ENCODE measurements at regions not wholly inside any gene's neighbourhood (a gene's known extent, or its start where the extent isn't known, plus 50 kb on each side); places are given as distances from the start of the nearest gene placed in this dataset.

DNA sequence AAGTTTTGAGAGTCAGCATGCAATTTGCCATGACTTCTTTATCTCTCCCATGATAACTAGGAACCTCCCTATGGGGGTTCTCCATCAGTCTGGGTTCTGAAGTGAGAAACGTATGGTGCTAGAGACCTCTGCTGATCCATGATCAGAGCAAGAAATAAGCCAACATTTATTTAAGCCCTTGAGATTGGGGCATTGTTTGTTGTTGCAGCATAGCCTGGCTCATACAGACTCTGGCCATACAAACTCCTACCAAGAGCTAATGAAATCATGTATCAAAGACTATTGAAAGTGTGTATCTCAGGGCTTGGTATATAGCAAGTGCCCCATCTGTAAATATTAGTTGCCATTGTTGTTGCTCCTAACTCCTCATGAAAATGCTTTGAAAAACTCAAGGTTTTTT lies 233.9 kb downstream of the MAF start:
- Histone ChIP-seq H3K36me3 (ENCODE audit: control insufficient read depth in 2 of 2, insufficient read depth in 1 of 2, low read length in 2 of 2) (no peaks in the 10 kb centered on the region), H3K9me3 (ENCODE audit: control insufficient read depth, insufficient read depth, low read depth, low read length) (no peaks in the 10 kb centered on the region), H3K4me1 (ENCODE audit: control insufficient read depth, insufficient read depth, low read length) (no peaks in the 10 kb centered on the region), H3K4me3 (ENCODE audit: low read depth, low read length) (no peak overlapping the region), H3K27ac (ENCODE audit: extremely low read depth, low read depth, low read length) (no peak overlapping the region)
- CTCF ChIA-PET, result no interaction called here
- POLR2A ChIA-PET, result no interaction called here
- no peak for TF ChIP-seq ZNF366 (tag by site-specific recombination; conservative IDR thresholded peaks at IDR 0.05)
- TF ChIP-seq, protein P1, sequence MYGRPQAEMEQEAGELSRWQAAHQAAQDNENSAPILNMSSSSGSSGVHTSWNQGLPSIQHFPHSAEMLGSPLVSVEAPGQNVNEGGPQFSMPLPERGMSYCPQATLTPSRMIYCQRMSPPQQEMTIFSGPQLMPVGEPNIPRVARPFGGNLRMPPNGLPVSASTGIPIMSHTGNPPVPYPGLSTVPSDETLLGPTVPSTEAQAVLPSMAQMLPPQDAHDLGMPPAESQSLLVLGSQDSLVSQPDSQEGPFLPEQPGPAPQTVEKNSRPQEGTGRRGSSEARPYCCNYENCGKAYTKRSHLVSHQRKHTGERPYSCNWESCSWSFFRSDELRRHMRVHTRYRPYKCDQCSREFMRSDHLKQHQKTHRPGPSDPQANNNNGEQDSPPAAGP (tag by site-specific recombination; IDR thresholded peaks at IDR 0.05), result no peak
- TF ChIP-seq, protein P2, sequence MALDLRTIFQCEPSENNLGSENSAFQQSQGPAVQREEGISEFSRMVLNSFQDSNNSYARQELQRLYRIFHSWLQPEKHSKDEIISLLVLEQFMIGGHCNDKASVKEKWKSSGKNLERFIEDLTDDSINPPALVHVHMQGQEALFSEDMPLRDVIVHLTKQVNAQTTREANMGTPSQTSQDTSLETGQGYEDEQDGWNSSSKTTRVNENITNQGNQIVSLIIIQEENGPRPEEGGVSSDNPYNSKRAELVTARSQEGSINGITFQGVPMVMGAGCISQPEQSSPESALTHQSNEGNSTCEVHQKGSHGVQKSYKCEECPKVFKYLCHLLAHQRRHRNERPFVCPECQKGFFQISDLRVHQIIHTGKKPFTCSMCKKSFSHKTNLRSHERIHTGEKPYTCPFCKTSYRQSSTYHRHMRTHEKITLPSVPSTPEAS (tag by site-specific recombination; IDR thresholded peaks at IDR 0.05), result no peak
- no peak for TF ChIP-seq ZNF610 (tag by site-specific recombination; IDR thresholded peaks at IDR 0.05; ENCODE audit: borderline replicate concordance)
- TF ChIP-seq, protein P3, sequence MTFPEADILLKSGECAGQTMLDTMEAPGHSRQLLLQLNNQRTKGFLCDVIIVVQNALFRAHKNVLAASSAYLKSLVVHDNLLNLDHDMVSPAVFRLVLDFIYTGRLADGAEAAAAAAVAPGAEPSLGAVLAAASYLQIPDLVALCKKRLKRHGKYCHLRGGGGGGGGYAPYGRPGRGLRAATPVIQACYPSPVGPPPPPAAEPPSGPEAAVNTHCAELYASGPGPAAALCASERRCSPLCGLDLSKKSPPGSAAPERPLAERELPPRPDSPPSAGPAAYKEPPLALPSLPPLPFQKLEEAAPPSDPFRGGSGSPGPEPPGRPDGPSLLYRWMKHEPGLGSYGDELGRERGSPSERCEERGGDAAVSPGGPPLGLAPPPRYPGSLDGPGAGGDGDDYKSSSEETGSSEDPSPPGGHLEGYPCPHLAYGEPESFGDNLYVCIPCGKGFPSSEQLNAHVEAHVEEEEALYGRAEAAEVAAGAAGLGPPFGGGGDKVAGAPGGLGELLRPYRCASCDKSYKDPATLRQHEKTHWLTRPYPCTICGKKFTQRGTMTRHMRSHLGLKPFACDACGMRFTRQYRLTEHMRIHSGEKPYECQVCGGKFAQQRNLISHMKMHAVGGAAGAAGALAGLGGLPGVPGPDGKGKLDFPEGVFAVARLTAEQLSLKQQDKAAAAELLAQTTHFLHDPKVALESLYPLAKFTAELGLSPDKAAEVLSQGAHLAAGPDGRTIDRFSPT (tag by site-specific recombination; IDR thresholded peaks at IDR 0.05), result no peak
- TF ChIP-seq, protein P4, sequence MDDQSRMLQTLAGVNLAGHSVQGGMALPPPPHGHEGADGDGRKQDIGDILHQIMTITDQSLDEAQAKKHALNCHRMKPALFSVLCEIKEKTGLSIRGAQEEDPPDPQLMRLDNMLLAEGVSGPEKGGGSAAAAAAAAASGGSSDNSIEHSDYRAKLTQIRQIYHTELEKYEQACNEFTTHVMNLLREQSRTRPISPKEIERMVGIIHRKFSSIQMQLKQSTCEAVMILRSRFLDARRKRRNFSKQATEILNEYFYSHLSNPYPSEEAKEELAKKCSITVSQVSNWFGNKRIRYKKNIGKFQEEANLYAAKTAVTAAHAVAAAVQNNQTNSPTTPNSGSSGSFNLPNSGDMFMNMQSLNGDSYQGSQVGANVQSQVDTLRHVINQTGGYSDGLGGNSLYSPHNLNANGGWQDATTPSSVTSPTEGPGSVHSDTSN (CRISPR knock-in tag; IDR thresholded peaks at IDR 0.05), result no peak

DNA sequence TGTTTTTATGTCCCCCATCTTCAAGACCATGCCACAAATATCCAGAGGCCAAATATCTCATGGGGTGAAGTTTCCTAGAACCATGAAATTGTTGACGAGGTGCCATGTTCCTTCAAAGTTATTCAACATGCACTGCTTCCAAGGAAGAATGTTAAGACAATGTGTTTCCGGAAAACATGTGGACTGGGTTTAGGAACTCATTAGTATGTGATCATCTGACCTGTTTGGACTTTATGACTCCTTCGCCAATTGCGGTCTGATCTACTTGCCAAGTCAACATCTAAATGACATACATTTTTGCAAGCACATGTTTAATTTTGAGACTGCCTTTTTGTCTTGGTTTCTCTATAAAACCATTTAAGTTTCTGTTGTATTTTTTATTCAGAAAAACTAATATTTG lies 234.8 kb downstream of the MAF start:
- H3K27ac ChIP-seq (ENCODE audit: extremely low read depth, low read depth, low read length), result no peak overlapping the region
- no peaks in the 10 kb centered on the region for H3K4me1 ChIP-seq (ENCODE audit: control insufficient read depth, insufficient read depth, low read length)
- no peaks in the 10 kb centered on the region for H3K9me3 ChIP-seq (ENCODE audit: control insufficient read depth, insufficient read depth, low read depth, low read length)
- POLR2A ChIA-PET, result no interaction called here
- H3K36me3 ChIP-seq (ENCODE audit: control insufficient read depth in 2 of 2, insufficient read depth in 1 of 2, low read length in 2 of 2), result no peaks in the 10 kb centered on the region
- H3K4me3 ChIP-seq (ENCODE audit: low read depth, low read length), result no peak overlapping the region
- CTCF ChIA-PET, result no interaction called here
- TF ChIP-seq, protein P5, sequence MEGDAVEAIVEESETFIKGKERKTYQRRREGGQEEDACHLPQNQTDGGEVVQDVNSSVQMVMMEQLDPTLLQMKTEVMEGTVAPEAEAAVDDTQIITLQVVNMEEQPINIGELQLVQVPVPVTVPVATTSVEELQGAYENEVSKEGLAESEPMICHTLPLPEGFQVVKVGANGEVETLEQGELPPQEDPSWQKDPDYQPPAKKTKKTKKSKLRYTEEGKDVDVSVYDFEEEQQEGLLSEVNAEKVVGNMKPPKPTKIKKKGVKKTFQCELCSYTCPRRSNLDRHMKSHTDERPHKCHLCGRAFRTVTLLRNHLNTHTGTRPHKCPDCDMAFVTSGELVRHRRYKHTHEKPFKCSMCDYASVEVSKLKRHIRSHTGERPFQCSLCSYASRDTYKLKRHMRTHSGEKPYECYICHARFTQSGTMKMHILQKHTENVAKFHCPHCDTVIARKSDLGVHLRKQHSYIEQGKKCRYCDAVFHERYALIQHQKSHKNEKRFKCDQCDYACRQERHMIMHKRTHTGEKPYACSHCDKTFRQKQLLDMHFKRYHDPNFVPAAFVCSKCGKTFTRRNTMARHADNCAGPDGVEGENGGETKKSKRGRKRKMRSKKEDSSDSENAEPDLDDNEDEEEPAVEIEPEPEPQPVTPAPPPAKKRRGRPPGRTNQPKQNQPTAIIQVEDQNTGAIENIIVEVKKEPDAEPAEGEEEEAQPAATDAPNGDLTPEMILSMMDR (tag by site-specific recombination; IDR thresholded peaks at IDR 0.05), result no peak
- TF ChIP-seq ZNF654 (tag by site-specific recombination; IDR thresholded peaks at IDR 0.05; ENCODE audit: low read depth) (no peak), ZSCAN16 (tag by site-specific recombination; IDR thresholded peaks at IDR 0.05) (no peak), ZNF670 (tag by site-specific recombination; IDR thresholded peaks at IDR 0.05; ENCODE audit: low read depth) (no peak), ZBTB20 (tag by site-specific recombination; IDR thresholded peaks at IDR 0.05) (no peak), ZNF792 (tag by site-specific recombination; IDR thresholded peaks at IDR 0.05) (no peak), BCL11B (tag by site-specific recombination; IDR thresholded peaks at IDR 0.05; ENCODE audit: low read depth) (no peak), ZNF555 (tag by site-specific recombination; conservative IDR thresholded peaks at IDR 0.05) (no peak)
- TF ChIP-seq, protein P6, sequence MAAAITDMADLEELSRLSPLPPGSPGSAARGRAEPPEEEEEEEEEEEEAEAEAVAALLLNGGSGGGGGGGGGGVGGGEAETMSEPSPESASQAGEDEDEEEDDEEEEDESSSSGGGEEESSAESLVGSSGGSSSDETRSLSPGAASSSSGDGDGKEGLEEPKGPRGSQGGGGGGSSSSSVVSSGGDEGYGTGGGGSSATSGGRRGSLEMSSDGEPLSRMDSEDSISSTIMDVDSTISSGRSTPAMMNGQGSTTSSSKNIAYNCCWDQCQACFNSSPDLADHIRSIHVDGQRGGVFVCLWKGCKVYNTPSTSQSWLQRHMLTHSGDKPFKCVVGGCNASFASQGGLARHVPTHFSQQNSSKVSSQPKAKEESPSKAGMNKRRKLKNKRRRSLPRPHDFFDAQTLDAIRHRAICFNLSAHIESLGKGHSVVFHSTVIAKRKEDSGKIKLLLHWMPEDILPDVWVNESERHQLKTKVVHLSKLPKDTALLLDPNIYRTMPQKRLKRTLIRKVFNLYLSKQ (tag by site-specific recombination; IDR thresholded peaks at IDR 0.05; ENCODE audit: borderline replicate concordance), result no peak
- TF ChIP-seq, protein P7, sequence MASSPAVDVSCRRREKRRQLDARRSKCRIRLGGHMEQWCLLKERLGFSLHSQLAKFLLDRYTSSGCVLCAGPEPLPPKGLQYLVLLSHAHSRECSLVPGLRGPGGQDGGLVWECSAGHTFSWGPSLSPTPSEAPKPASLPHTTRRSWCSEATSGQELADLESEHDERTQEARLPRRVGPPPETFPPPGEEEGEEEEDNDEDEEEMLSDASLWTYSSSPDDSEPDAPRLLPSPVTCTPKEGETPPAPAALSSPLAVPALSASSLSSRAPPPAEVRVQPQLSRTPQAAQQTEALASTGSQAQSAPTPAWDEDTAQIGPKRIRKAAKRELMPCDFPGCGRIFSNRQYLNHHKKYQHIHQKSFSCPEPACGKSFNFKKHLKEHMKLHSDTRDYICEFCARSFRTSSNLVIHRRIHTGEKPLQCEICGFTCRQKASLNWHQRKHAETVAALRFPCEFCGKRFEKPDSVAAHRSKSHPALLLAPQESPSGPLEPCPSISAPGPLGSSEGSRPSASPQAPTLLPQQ (tag by site-specific recombination; IDR thresholded peaks at IDR 0.05), result no peak
- TF ChIP-seq, protein P8, sequence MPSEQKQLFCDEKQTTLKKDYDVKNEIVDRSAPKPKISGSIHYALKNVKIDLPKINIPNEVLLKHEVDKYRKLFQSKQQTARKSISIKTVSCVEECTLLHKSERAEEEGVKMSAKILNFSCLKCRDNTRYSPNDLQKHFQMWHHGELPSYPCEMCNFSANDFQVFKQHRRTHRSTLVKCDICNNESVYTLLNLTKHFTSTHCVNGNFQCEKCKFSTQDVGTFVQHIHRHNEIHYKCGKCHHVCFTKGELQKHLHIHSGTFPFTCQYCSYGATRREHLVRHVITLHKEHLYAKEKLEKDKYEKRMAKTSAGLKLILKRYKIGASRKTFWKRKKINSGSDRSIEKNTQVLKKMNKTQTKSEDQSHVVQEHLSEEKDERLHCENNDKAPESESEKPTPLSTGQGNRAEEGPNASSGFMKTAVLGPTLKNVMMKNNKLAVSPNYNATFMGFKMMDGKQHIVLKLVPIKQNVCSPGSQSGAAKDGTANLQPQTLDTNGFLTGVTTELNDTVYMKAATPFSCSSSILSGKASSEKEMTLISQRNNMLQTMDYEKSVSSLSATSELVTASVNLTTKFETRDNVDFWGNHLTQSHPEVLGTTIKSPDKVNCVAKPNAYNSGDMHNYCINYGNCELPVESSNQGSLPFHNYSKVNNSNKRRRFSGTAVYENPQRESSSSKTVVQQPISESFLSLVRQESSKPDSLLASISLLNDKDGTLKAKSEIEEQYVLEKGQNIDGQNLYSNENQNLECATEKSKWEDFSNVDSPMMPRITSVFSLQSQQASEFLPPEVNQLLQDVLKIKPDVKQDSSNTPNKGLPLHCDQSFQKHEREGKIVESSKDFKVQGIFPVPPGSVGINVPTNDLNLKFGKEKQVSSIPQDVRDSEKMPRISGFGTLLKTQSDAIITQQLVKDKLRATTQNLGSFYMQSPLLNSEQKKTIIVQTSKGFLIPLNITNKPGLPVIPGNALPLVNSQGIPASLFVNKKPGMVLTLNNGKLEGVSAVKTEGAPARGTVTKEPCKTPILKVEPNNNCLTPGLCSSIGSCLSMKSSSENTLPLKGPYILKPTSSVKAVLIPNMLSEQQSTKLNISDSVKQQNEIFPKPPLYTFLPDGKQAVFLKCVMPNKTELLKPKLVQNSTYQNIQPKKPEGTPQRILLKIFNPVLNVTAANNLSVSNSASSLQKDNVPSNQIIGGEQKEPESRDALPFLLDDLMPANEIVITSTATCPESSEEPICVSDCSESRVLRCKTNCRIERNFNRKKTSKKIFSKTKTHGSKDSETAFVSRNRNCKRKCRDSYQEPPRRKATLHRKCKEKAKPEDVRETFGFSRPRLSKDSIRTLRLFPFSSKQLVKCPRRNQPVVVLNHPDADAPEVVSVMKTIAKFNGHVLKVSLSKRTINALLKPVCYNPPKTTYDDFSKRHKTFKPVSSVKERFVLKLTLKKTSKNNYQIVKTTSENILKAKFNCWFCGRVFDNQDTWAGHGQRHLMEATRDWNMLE (tag by site-specific recombination; conservative IDR thresholded peaks at IDR 0.05; ENCODE audit: low read depth), result no peak

Measured in HEK293 (cell line).